Sigmoid colon (tissue), 4 donors: ENCODE measurements at regions not wholly inside any gene's neighbourhood (a gene's known extent, or its start where the extent isn't known, plus 50 kb on each side); places are given as distances from the start of the nearest gene placed in this dataset.

Experiments
- POLR2AphosphoS5 ChIP-seq, 4 donors: sonication (generic); formaldehyde crosslinking; IDR thresholded peaks; one replicate each; pipeline ENCODE4 v1.6.1; 2017; ENCODE audit warnings: antibody characterized with exemption in 4 of 4
- TF ChIP-seq, protein P1 (sequence below), 4 experiments: fragments of 450-650 bp in 3 of 4; fragments of 200-600 bp in 1 of 4; IDR thresholded peaks; one replicate each; pipeline ENCODE4 v1.5.1; 2016 to 2019; ENCODE audit warnings: antibody characterized with exemption in 4 of 4, mild to moderate bottlenecking in 3 of 4, moderate library complexity in 2 of 4

DNA sequence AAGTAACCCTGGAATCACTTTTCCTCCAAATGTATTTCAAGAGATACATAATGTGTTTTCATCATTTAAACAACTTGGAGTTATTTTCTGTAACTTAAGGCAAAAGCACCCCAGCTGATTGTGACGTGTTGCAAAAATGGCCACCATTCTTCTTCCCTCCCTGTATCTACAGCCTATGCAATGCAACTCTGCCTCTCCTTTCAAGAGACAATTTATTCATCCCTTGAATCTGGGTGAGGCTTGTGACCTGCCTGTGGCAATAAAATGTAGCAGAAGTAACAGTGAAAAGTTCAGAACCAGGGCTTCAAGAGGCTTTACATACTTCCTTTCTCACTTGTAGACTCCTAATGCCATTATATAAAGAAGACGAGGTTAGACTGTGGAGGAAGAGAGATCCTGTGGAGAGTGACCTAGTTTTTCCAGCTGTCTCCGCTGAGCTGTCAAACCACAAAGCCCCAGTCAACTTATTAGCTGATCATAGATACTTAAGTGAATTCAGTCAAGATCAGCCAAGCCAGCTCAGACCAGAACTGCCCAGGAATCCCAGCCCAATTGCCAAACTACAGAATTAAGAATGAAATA lies 81.0 kb upstream of the KLF3 start:
- TF ChIP-seq POLR2AphosphoS5 (IDR thresholded peaks at IDR 0.05) = no peak
- TF ChIP-seq, protein P1, sequence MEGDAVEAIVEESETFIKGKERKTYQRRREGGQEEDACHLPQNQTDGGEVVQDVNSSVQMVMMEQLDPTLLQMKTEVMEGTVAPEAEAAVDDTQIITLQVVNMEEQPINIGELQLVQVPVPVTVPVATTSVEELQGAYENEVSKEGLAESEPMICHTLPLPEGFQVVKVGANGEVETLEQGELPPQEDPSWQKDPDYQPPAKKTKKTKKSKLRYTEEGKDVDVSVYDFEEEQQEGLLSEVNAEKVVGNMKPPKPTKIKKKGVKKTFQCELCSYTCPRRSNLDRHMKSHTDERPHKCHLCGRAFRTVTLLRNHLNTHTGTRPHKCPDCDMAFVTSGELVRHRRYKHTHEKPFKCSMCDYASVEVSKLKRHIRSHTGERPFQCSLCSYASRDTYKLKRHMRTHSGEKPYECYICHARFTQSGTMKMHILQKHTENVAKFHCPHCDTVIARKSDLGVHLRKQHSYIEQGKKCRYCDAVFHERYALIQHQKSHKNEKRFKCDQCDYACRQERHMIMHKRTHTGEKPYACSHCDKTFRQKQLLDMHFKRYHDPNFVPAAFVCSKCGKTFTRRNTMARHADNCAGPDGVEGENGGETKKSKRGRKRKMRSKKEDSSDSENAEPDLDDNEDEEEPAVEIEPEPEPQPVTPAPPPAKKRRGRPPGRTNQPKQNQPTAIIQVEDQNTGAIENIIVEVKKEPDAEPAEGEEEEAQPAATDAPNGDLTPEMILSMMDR (IDR thresholded peaks at IDR 0.05) = no peak
